ENCODE measurements at regions not wholly inside any gene's neighbourhood (a gene's known extent, or its start where the extent isn't known, plus 50 kb on each side); places are given as distances from the start of the nearest gene placed in this dataset.

GRCh38 chr18:56388571-56388970 lies 249.8 kb downstream of the TXNL1 start:
- no peaks in the 10 kb centered on the region for H3K4me1 ChIP-seq (replicated peaks in 1 of 4; ENCODE audit: control insufficient read depth in 3 of 4, insufficient read depth in 4 of 4, low read length in 3 of 4)
- no peaks in the 10 kb centered on the region for H4K20me1 ChIP-seq (replicated peaks in 1 of 2; ENCODE audit: control insufficient read depth in 1 of 2, insufficient read depth in 2 of 2, low read length in 2 of 2)
- no peak overlapping the region for H2BK15ac ChIP-seq (ENCODE audit: low read length)
- H3K79me1 ChIP-seq (ENCODE audit: low read depth, low read length) = no peaks in the 10 kb centered on the region
- no peaks in the 10 kb centered on the region for H3K23me2 ChIP-seq (ENCODE audit: low read depth, low read length)
- H3K18ac ChIP-seq (ENCODE audit: extremely low read depth, low read length) = no peak overlapping the region
- H2AK5ac ChIP-seq (ENCODE audit: low read depth, low read length) = no peak overlapping the region
- no peak overlapping the region for H4K91ac ChIP-seq (replicated peaks; ENCODE audit: insufficient read length, low read length)
- H3K56ac ChIP-seq (replicated peaks; ENCODE audit: insufficient read length, low read depth, low read length) = no peak overlapping the region
- H3K4me3 ChIP-seq (ENCODE audit: extremely low read depth in 1 of 4, insufficient read depth in 2 of 4, low read depth in 3 of 4, low read length in 4 of 4) = no peak overlapping the region
- H3K27ac ChIP-seq (ENCODE audit: low read depth, low read length) = no peak overlapping the region
- H4K5ac ChIP-seq (ENCODE audit: insufficient read length, low read depth, low read length) = no peak overlapping the region
- H3K9me3 ChIP-seq (ENCODE audit: insufficient read depth in 2 of 2, low read depth in 1 of 2, low read length in 1 of 2) = no peaks in the 10 kb centered on the region
- ChIA-PET CTCF (ENCODE audit: partially characterized antibody) (no interaction called here), POLR2A (ENCODE audit: partially characterized antibody) (no interaction called here)
- H3K9ac ChIP-seq (replicated peaks in 1 of 4; ENCODE audit: extremely low read depth in 1 of 4, low read depth in 3 of 4, low read length in 3 of 4) = no peak overlapping the region
- H3K36me3 ChIP-seq (ENCODE audit: control insufficient read depth in 2 of 4, insufficient read depth in 4 of 4, low read length in 3 of 4) = no peaks in the 10 kb centered on the region
- no peak overlapping the region for H2BK120ac ChIP-seq (replicated peaks; ENCODE audit: low read depth, low read length)
- H2BK5ac ChIP-seq (ENCODE audit: low read depth, low read length) = no peak overlapping the region
- H2BK12ac ChIP-seq (ENCODE audit: low read depth, low read length) = no peak overlapping the region
- H3K23ac ChIP-seq (ENCODE audit: insufficient read length) = no peak overlapping the region
- no peak overlapping the region for H3K4me2 ChIP-seq (ENCODE audit: insufficient read depth in 1 of 2, low read depth in 2 of 2, low read length in 2 of 2)
- 95% methylated on average over 5 of the region's 5 CpGs; no CpG with 5 or more reads in 1 of the 2 experiments for WGBS, 2 experiments (ENCODE audit: extremely low coverage in 1 of 2, insufficient coverage in 1 of 2, insufficient read length in 1 of 2, insufficient replicate concordance in 2 of 2, low coverage in 1 of 2, low lambda C conversion rate in 2 of 2, missing lambda C conversion rate in 1 of 2)
- no peaks in the 10 kb centered on the region for H3K79me2 ChIP-seq (ENCODE audit: control insufficient read depth in 1 of 2, insufficient read depth in 2 of 2, low read length in 2 of 2)
- H2BK20ac ChIP-seq (ENCODE audit: low read length) = no peak overlapping the region
- H3K14ac ChIP-seq (ENCODE audit: insufficient read length) = no peak overlapping the region
- H2AFZ ChIP-seq (ENCODE audit: low read length) = no peak overlapping the region
- no peak overlapping the region for H4K8ac ChIP-seq (ENCODE audit: extremely low read depth, insufficient read depth, low read length)
- DNase-seq (ENCODE audit: low read depth in 1 of 2, low spot score in 2 of 2) (no peak), FAIRE-seq (no peak)
- H3K27me3 ChIP-seq (replicated peaks in 1 of 4; ENCODE audit: control insufficient read depth in 3 of 4, extremely low read depth in 1 of 4, insufficient read depth in 3 of 4, low read length in 3 of 4) = no peaks in the 10 kb centered on the region
- no peak overlapping the region for H3K4ac ChIP-seq (replicated peaks; ENCODE audit: insufficient read length, low read depth, low read length)
- TF ChIP-seq EP300 (IDR thresholded peaks at IDR 0.05; ENCODE audit: borderline replicate concordance in 1 of 2, low read depth in 2 of 2, low read length in 2 of 2) (no peak), PHF8 (conservative IDR thresholded peaks at IDR 0.05; ENCODE audit: low read depth, low read length) (no peak), RBBP5 (IDR thresholded peaks at IDR 0.05; ENCODE audit: borderline replicate concordance, low read depth, low read length) (no peak), SIN3A (conservative IDR thresholded peaks at IDR 0.05 in 1 of 2, IDR thresholded peaks at IDR 0.05 in 1 of 2; ENCODE audit: low read depth in 1 of 2, low read length in 2 of 2) (no peak), RAD21 (IDR thresholded peaks at IDR 0.05 in 1 of 2, conservative IDR thresholded peaks at IDR 0.05 in 1 of 2; ENCODE audit: low read depth in 2 of 2, low read length in 2 of 2) (no peak)

All from H1 (cell line).